ENCODE measurements at regions not wholly inside any gene's neighbourhood (a gene's known extent, or its start where the extent isn't known, plus 50 kb on each side); places are given as distances from the start of the nearest gene placed in this dataset.

DNA sequence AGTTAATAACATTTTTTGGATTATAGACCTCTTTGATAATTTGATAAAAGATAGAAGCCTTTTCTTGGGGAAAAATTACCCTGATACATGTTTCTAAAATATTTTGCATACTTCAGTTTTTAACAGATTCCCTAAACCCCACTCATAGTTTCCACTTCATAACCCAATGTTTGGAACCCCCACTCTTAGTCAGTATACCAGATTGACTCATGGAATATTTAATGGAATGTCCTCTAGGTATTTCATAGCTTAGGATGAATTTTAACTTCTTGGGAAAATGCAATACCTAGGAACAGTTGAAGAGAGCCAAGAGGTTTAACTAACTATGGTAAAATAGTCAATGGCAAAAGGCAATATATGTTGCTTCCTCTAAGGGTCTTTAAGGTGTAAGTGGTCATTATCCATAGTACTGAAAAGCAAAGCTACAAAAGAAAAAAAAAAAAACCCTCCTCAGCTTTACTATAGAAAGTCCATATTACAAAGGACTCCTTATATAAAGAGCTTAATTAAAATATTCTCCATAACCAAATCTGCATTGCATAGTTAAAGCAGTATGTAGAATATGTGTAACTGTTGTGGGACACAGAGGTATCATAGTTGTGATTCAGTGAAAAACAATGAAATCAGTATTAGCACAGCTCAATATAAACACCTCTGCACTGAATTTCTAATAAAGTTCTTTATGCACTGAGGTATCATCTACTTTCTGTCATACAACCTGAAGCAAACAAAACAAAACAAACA lies 159.9 kb downstream of the PCDH7 start:
- DNase-seq, result no peak

DNA sequence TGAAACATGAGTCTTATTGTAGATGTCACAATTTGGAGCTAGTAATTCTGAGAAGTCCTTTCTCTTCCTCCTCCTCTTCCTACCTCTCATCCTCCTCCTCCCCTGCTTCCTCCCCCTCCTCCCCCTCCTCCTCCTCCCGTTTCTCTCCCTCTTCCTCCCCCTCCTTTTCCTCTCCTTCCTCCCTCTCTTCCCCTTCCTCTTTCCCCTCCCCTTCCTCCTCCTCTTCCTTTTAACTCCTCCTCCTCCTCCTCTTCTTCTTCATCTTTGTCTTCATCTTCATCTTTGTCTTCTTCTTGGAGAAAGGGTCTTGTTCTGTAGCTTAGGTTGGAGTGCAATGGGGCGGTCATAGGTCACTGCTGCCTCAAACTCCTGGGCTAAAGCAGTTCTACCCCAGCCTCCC lies 161.8 kb downstream of the PCDH7 start:
- DNase-seq, result no peak

DNA sequence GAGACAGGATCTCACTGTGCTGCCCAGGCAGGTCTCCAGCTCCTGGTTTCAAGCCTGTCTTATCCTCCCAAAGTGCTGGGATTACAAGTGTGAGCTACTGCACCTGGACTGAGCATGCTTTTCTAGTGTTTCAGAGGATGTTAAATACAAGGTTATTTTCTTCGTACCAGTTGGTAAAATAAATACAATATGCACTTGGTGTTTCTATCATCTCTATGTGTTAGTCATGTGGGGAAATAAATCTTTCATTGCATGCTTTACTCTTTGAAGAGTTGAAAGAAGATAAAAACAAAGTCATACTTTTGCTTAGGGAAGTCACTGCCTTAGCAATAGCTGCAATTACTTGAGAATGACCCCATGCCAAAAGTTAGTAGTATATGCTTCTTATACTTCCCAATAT lies 162.3 kb downstream of the PCDH7 start:
- no peak for DNase-seq

DNA sequence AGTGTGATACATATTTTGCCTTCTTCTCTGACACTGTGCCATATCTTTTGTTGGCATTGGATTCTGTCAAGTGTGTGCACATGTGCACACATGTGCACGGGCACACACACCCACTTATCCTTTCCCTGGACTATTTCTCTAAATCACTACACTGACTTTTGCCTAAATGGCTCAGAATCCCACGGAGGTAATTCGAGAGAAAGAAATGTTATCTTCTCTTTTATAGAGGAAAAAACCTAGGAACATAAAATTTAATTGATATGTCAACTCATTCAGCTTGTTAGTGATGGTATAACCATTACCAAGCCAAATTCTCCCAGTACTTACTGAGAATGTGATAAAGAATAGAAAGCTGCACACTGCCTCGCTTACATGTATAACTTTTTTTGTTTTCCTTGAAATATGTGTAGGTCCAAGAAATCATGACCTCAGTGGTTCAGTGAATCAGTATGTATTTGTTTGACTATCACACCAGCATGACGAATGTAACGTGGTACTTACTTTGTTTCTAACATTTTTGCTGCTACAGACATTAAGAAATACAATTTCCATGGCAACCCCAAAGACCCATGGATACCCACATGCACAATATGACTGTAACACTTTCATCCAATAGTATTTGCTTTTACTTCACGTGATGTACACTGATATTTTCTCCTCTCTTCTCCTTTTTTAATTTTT lies 163.0 kb downstream of the PCDH7 start:
- DNase-seq, result no peak

DNA sequence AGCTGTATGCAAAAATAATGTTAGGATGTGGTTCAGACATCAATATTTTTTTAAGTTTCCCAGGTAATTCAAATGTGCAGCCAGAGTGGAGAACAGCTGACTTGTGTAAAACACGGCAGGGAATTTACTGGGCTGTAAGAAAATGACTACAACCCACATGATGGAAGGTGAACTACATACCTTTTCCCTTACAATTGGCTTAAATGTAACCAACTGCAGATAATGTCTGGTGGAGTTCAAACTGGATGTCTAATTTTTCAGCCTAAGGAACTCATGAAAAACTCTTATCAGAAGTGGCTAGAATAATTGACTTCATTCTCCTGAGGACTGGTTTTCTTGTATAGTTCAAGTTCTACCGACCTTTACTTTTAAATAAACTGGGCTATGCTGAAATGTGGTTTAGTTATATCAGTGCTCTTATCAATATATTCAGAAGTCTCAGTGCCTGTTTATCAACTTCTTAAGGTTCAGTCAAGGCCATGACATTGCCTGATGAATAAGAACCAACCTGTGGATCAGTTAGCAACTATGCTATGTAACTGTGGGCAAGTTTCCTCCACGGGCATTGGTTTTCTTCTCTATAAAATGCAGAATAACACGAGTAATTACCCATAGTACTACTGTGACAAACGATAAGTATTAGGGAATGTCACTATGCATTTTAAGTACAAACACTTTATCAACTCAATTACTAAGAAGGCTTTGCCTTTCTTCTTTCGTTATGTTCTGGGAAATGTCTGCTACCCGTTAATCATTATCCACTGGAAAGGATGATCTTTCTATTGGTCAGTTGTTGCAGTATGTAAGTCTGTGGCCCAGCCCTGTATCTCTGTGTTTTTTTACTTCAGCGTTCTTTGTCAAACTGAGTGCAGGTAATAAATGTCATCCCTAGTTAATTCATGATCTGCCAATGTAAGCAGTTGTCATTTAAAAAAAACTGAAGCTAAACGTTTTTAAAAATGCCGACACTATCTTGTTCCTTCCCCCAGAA lies 181.6 kb downstream of the PCDH7 start:
- no peak for DNase-seq

DNA sequence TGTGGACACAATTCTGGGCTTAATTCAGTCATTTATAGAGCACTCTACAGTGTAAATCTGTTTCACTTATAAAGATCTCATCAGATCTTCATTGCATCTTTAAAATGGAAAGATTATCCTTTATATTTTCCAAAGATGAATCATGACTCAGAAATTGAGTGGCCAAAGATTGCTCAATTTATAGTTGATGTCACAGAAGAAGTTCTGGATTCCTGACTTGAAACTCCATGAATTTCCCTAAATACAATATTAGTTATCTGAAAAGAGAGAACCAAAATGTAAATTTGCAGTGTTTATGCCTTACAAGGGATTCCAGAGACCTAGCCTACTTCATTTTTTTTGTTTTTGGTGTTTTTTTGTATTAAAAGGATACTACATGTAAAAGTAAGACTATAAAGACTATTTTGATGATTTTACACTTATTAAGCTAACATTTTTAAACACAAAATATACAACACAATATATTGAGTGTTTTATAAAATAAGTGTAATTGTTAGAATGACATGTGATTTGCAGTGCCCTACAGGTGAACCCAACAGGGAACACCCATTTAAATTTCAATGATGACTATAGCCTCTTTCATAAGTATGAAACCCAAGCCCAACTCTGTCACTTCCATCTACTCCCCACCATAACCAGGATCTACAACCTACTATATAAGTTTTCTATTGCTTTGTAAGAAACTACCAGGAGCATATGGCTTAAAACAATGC lies 183.5 kb downstream of the PCDH7 start:
- DNase-seq, result no peak

DNA sequence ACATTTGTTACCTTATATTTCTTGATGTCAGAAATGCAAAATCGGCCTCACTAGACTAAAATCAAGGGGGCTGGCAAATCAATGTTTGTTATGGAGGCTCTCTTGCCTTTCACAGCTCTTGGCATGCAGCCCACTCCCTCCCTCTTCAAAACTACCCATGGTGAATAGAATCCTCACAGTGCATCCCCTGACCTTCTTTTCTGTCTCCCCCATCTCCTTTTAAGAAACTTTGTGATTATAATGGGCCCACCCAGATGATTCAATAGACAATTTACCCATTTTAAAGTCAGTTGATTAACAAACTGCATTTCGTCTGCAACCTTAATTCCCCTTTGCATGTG lies 184.0 kb downstream of the PCDH7 start:
- no peak for DNase-seq

DNA sequence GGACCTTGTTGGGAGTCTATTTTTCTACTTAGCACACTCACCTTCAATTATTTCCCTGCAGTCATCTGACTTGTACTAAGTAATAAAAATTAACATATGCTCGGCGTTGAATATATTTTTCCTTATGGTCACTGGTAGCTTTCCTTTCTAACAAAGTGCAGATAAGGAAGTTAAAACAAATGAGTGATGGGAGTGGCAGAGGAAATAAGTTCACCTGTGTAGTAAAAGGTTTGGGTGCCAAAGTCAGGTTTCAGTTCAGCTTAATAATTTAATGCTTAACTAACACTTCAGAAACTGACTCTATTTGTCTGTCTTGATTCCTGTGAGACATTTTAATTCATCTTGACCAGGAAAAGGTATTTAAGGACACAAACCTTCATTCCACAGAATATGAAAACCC lies 184.4 kb downstream of the PCDH7 start:
- no peak for DNase-seq

DNA sequence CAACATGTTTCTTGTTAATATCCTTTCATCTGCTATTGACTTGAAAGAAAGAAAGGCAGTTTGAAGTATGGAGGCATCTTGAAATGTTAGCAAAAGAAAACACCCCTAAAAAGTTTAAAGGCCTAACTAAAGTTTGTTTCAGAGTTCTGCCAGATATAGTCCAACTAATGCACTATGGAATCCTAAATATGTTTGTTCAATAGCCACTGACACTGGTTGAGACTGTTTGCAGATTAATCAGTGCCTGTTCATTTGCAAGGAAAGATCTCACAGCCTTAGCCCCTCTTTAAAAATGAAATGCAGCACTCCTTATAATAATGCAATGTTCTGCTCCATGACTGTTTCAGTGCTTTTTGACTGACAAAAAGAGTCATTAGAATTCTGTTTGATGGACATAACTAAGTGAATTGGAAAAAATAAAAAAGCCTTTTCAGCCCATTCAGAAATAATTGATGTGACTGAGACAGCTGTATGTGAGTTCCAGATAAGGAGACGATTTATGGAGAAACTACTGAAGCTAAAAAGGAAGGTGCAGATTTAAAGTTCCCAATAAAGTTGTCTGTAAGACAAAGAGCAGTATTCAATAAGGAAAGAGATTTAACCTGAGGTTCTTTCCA lies 192.0 kb downstream of the PCDH7 start:
- DNase-seq, result no peak

DNA sequence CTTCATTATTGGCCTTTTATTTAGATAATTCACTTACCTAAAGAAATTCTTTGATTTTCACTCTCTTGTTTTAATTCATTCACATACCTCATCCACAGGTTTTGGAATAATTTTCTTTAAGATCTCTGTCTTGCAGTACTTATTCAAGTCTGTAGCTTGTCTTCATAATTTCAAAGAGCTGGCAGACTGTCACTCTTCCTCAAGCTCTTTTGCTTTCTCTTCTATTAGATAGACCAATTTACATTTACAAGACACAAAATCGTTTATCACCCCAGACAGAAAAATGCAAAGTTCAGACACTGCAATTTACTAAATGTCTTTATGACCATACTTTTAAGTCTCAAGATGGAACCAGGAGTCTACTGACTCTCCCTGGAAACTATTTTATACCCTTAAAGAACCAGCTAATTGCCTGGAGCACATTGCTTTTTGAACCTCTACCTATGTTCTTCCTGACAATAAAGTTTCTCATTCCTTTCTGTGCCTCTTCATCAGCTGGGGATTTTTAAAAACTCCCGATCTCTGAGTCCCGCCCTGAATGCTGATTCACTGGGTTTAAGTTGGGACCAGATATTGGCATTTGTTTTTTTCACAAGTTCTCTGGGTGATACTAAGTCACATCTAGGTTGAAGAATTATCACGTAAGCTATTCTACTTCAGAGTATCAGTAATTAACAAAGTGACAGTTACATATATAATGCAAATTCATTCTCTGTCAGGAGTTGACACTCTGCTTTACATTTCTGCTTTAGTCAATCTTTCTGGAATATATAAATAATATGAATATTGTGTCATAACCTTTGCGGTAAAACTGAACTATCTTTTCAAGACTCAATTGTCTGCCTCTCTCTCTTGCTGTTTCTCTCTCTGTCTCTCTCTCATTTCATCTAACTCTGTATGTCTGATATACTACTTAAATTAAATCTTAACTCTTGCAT lies 196.4 kb downstream of the PCDH7 start:
- no peak for DNase-seq

DNA sequence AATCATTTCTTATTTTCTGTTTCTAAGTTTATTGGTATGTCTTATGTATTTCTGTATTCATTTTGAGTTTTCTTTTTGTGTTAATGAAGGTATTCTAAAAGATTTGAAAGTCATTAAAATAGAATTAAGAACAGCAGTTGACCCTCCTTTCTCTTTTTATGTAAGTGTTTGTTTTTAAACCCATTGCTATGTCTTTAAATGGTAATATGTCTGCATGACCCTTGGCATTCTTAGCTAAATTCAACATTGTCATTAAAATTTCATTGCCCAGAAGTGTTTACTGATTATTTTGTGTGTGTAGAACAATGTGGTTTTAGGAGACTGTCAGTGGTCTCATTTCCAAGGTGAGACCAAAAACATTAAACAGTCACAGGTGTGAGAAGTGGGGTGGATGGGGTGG lies 197.8 kb downstream of the PCDH7 start:
- no peak for DNase-seq

DNA sequence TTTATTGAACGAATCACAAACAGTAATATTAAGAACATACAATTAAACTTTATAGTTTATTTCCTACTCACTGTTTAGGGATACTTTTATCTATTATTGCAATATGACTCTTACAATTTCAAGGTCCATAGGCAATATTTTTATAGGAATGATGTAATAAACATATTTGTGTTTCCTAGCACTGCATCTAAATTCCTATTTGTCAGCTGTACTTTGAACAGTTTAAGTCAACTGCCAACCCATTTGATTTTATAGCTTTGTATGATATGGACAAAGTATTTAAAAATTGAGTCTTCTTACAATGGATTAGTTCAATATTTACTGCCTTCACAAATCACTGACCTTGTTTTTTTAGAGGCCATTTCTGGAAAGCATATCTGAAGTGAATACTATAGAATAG lies 199.3 kb downstream of the PCDH7 start:
- no peak for DNase-seq

DNA sequence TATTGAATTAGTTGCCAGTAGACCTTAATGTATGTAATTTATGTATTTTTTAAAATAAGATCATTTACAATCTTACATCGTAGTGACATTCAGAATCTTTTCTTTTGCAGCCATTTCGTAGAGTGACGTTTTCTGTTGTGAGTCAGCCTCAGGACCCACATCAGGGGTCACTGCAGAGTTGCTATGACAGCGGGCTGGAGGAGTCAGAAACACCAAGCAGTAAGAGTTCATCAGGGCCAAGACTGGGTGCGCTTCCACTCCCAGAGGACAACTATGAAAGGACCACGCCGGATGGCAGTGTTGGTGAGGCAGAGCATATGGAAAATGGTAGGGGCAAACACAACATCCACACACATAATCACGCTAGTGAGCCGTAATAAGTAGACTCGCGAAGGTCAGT lies 199.9 kb downstream of the PCDH7 start:
- DNase-seq, result no peak

DNA sequence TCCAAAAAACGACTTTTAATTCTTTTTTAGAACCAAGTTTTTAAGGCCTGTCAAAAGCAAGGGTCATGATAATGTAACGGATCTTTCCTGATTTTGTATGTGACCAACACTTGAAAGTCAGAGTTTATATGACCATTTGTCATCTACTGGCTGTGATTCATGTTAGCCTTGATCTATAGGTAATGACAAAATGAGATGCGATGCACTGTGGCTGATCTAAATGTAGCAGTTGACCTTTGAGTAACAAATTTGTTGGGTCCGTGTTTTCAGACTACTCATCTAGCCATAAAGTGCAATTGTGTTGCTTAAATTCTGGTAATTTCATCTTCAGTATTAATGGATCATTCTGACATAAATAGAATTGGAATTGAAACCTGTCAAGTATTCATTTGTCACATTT lies 202.5 kb downstream of the PCDH7 start:
- no peak for DNase-seq

DNA sequence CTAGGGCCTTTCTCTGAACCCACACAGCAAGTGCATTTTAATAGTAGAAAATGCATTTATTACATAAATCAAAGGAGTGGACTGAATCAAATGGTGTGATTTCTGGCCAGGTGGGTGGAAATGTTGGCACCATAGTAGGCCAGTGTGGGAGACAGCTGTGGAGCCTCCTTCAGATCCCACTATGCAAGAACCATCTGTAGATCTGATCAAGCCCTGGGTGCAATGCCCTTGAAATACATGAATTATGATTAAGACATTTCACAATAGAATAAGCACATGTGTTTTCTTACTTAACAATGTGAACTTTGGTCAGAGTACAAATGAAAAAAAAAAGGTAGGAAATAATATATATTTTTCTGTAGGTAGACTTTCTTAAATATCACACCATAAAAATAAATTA lies 204.3 kb downstream of the PCDH7 start:
- no peak for DNase-seq

DNA sequence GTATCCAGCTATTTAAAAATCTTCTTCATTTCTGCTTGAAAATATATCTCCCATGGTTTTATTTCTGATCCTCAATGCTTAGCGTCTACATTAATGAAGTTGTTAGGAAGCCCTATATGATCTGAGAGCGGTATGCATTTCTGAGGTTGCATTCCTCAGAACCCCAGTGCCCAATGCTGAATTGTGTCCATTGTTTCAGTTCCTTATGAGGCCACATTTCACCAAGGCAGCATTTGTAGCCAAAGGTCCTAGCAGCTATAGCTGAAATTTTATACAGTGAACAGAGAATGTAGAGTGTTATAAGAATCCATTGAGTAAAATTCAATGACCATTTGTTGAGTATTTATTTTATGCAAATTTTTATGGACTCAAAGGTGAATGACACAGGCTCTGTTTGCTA lies 209.5 kb downstream of the PCDH7 start:
- no peak for DNase-seq

DNA sequence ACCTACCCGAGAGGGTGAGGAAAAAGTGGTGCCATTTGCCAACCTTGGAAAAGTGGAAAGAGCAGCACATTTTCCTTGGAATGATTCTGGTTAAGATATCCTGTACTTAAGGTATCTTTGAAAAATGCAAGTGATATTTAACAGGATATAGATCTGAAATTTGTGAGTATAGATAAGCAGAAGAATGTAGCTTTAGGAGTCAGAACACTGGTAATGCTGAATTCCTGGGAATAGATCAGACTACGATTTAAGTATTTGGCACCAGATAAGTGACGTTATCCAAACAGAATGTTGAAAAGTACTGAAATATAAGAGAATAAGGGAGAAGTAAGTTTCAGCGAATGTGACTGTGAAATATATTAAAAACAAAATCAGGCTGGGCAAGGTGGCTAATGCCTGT lies 210.1 kb downstream of the PCDH7 start:
- DNase-seq, result no peak

DNA sequence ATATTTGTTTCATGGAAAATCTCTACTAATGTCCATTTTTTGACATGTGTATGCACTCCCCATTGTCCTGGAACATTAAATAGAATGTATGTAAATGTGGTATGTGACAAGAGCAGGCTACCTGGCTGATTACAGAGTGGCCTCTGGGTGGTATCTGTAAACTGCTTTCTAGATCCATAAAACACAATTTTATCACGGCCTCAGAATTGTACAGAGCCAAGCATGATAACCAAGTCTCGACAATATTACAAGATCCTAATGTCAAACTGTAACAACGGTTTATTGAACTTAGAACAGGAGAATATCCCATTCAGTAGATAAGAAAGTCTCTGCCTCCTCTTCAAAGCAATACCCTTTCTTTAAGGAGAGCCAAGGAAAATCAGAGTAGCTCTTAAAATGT lies 212.4 kb downstream of the PCDH7 start:
- DNase-seq, result no peak

DNA sequence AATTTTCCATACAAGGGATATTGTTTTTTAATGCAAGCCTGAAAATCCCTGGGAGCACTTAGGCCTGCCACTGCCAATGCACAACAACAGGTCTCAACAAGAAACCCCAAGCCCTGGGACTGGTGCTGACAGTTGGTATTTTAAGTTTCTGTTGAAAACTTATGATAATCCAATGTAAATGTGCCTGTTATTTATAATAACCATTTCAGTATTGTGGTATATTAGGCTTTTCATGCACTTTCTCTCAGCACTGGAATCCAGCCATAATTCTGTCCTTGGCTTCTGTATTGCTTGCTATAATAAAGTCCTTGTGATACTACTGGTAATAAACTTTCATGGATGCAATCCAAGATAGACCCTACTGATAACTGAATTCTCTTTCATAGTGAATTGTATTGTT lies 218.9 kb downstream of the PCDH7 start:
- DNase-seq, result no peak

DNA sequence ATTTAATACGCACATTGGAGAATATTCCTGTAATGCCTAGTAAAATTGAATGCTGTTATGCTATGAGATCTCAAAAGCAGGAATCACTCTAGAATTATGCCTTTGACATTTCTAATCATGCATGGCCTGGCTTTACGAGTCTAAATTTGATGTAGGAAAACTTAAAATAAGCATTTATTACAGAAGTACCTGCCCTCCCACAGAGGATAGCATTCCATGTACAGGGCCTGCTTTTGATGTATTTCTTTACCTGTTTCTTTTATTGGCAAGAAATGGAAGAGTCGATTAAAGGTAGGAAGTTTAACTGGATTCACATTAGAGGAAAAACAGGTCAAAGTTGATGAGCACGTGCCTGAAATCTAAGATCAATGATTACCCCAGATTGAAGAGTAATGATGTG lies 219.5 kb downstream of the PCDH7 start:
- no peak for DNase-seq

DNA sequence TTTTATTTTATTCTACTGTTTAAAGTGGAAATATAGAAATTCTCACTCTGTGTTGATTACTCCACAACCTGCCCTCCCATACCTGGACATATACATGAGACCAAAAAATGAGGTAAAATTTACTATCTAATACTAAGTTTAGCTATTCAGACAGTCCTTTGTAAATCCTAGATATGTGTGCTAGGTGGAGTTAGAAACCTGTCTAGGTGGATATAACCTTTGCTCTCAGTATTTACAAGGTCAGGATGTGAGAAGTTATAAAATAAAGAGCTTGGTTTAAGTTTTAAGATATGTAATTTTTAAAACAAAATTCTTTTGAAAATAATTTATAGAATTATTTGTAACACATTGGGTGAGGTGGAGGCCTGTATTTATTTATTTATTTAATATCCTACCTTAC lies 221.5 kb downstream of the PCDH7 start:
- DNase-seq, result no peak

DNA sequence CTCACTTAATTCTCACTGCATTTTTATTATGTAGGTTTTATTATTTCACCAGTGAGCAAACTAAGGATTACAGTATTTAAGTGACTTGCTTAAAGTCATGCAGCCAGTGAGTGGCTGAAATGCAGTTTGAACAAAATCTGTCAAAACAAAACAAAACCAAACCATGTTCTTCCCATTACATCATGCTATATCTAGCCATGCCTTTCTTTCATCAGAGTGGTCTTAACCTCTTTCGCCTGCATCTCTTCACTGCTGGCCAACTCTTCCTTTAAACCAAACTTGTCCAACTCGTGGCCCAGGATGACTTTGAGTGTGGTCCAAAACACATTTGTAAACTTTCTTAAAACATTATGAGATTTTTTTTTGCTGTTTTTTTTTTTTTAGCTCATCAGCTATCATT lies 223.2 kb downstream of the PCDH7 start:
- no peak for DNase-seq

All from NCI-H2171 treated with DMSO at 0.1 percent for 48 hours (cell line).